ENCODE measurements at regions not wholly inside any gene's neighbourhood (a gene's known extent, or its start where the extent isn't known, plus 50 kb on each side); places are given as distances from the start of the nearest gene placed in this dataset.

GRCh38 chr3:31452495-31453106, 80.1 kb upstream of the STT3B start:
- H3K27ac Mint-ChIP-seq = no peak overlapping the region
- no peaks in the 10 kb centered on the region for H3K36me3 Mint-ChIP-seq (ENCODE audit: low read depth)
- H3K27me3 Mint-ChIP-seq (ENCODE audit: insufficient read depth) = peaks cover 3% of the 10 kb centered on the region
- H3K4me3 Mint-ChIP-seq = no peak overlapping the region
- H3K9me3 Mint-ChIP-seq = no peaks in the 10 kb centered on the region
- no peak for DNase-seq
- TF ChIP-seq CTCF (IDR thresholded peaks at IDR 0.05) = no peak
- peaks cover 8% of the 10 kb centered on the region for H3K4me1 Mint-ChIP-seq (ENCODE audit: low read depth)

- peaks cover 8% of the 10 kb centered on the region for H3K4me1 Mint-ChIP-seq (ENCODE audit: low read depth)
- no peak for DNase-seq
- no peak for TF ChIP-seq CTCF (IDR thresholded peaks at IDR 0.05)
- H3K9me3 Mint-ChIP-seq = no peaks in the 10 kb centered on the region
- no peaks in the 10 kb centered on the region for H3K36me3 Mint-ChIP-seq (ENCODE audit: low read depth)
- H3K4me3 Mint-ChIP-seq = no peak overlapping the region
- no peak overlapping the region for H3K27ac Mint-ChIP-seq
- H3K27me3 Mint-ChIP-seq (ENCODE audit: insufficient read depth) = peaks cover 3% of the 10 kb centered on the region
These were observed 79.3 kb upstream of the STT3B start for GRCh38 chr3:31453430-31453829.

- Mint-ChIP-seq H3K27ac (no peak overlapping the region), H3K9me3 (no peaks in the 10 kb centered on the region), H3K4me3 (peak overlapping the region; percentile 10; the same call in 1 of the 2 replicates), H3K4me1 (ENCODE audit: low read depth) (no peaks in the 10 kb centered on the region; the same call in 1 of the 2 replicates), H3K36me3 (ENCODE audit: low read depth) (no peaks in the 10 kb centered on the region), H3K27me3 (ENCODE audit: insufficient read depth) (peaks cover 5% of the 10 kb centered on the region)
- TF ChIP-seq CTCF (IDR thresholded peaks at IDR 0.05) = no peak
- DNase-seq = no peak
These were observed 77.2 kb upstream of the STT3B start for GRCh38 chr3:31455524-31455923.

GRCh38 chr3:31456373-31456772, 76.4 kb upstream of the STT3B start:
- DNase-seq = no peak
- no peak overlapping the region for H3K4me3 Mint-ChIP-seq
- H3K36me3 Mint-ChIP-seq (ENCODE audit: low read depth) = peaks cover 5% of the 10 kb centered on the region; the same call in 1 of the 2 replicates
- TF ChIP-seq CTCF (IDR thresholded peaks at IDR 0.05) = no peak
- no peak overlapping the region for H3K27ac Mint-ChIP-seq
- no peaks in the 10 kb centered on the region; the same call in 1 of the 2 replicates for H3K4me1 Mint-ChIP-seq (ENCODE audit: low read depth)
- H3K9me3 Mint-ChIP-seq = no peaks in the 10 kb centered on the region; the same call in 1 of the 2 replicates
- peaks cover 5% of the 10 kb centered on the region for H3K27me3 Mint-ChIP-seq (ENCODE audit: insufficient read depth)

GRCh38 chr3:31461426-31461825, 71.3 kb upstream of the STT3B start:
- Mint-ChIP-seq H3K27me3 (ENCODE audit: insufficient read depth) (peaks cover 4% of the 10 kb centered on the region), H3K4me3 (no peak overlapping the region), H3K9me3 (no peaks in the 10 kb centered on the region; the same call in 1 of the 2 replicates), H3K27ac (no peak overlapping the region), H3K36me3 (ENCODE audit: low read depth) (peaks cover 5% of the 10 kb centered on the region; the same call in 1 of the 2 replicates), H3K4me1 (ENCODE audit: low read depth) (no peaks in the 10 kb centered on the region)
- no peak for DNase-seq
- TF ChIP-seq CTCF (IDR thresholded peaks at IDR 0.05) = no peak
